Activated CD8-positive, alpha-beta memory T cell treated with anti-CD3 and anti-CD28 coated beads, Interleukin-2, amount 50 U/mL, for 24 hours (primary cell): ENCODE measurements at regions not wholly inside any gene's neighbourhood (a gene's known extent, or its start where the extent isn't known, plus 50 kb on each side); places are given as distances from the start of the nearest gene placed in this dataset.
"Not testable (repeated sequence)": the region's sequence is repeated elsewhere in the genome, so short reads cannot be mapped to it uniquely, and the experiment has no call there.

Source experiments
- DNase-seq: peaks from one replicate; pipeline ENCODE4 v3.0.0-alpha.2; 2020; ENCODE audit errors: extremely low read depth

GRCh38 chr4:67332627-67333026 is 212.7 kb downstream of the CENPC start:
- no peak for DNase-seq

GRCh38 chr4:67328393-67328792 is 216.9 kb downstream of the CENPC start:
- DNase-seq, result no peak

GRCh38 chr4:67328018-67328278 is 217.4 kb downstream of the CENPC start:
- no peak for DNase-seq

- peak; percentile 9 for DNase-seq
Observed at GRCh38 chr4:67327245-67328017, 217.9 kb downstream of the CENPC start.

- no peak for DNase-seq
Observed at GRCh38 chr4:67325791-67326190, 219.5 kb downstream of the CENPC start.

- DNase-seq, result no peak
Observed at GRCh38 chr4:67320645-67321044, 224.7 kb downstream of the CENPC start.

DNA sequence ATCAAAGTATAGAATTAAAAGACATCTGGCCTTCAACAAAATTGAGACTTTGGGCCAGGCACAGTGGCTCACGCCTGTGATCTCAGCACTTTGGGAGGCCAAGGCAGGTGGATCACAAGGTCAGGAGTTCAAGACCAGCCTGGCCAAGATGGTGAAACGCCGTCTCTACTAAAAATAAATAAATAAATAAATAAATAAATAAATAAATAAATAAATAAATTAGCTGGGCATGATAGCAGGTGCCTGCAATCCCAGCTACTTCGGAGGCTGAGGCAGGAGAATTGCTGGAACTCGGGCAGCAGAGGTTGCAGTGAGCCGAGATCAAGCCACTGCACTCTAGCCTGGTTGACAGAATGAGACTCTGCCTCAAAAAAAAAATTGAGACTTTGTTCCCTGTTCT is 225.7 kb downstream of the CENPC start:
- DNase-seq, result not testable (repeated sequence)

DNA sequence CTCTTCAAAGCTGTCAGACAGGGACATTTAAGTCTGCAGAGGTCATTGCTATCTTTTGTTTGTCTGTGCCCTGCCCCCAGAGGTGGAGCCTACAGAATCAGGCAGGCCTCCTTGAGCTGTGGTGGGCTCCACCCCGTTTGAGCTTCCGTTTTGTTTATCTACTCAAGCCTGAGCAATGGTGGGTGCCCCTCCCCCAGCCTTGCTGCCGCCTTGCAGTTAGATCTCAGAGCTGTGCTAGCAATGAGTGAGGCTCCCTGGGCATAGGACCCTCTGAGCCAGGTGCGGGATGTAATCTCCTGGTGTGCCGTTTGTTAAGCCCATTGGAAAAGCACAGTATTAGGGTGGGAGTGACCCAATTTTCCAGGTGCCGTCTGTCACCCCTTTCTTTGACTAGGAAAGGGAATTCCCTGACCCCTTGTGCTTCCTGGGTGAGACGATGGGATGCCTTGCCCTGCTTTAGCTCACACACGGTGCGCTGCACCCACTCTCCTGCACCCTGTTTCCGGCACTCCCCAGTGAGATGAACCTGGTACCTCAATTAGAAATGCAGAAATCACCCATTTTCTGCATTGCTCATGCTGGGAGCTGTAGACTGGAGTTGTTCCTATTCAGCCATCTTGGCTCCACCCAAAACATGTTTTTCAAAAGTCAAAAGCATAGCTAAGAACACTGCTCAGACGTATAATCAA is 244.7 kb downstream of the CENPC start:
- DNase-seq, result not testable (repeated sequence)

DNA sequence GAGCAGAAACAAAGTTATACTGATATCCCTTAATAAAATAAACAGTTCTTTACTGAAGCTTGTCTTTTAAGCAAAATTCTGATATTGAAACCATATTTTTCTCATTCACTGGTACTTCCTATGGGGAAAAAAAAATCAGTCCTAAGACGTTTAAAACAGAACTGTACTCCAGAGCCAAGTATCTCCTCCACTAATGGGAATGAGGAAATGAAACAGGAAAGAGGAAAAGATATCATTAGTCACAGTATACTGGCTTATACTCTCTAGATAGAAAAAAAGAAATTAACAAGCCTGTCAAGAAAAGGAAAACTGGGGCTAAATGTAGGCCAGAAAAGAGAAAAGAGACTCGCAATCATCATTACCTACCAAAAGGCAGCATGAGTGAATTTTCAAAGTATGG is 252.7 kb downstream of the CENPC start:
- no peak for DNase-seq

- DNase-seq, result no peak
Observed at GRCh38 chr4:67292045-67292444, 253.3 kb downstream of the CENPC start.

GRCh38 chr4:67291644-67292043 is 253.7 kb downstream of the CENPC start:
- no peak for DNase-seq

DNA sequence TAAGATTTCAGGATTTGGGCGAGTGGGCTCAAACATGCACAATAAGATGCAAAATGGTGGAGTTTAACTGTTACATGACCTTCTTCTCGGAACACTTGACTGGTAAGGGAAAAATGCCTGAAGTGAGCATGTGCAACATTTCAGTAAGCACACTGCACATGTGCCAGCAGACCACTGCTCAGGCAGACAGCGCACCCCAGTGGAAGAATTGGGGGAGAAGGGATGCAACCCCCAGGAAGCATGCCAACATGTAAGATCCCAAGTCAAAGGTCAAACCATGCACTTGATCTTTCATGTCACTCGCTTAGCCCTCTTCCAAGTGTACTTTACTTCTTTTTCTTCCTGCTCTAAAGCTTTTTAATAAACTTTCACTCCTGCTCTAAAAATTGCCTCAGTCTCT is 256.3 kb downstream of the CENPC start:
- no peak for DNase-seq

DNA sequence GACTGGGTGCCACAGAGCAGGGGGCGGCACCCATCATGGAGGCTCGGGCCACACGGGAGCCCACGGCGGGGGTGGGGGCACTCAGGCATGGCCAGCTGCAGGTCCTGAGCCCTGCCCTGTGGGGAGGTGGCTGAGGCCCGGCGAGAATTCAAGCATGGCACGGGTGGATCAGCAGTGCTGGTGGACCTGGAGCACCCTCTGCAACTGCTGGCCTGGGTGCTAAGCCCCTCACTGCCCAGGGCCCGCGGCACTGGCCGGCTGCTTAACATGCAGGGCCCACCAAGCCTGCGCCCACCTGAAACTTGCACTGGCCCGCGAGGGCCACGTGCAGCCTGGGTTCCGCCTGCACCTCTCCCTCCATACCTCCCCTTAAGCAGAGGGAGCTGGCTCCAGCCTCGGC is 258.6 kb downstream of the CENPC start:
- no peak for DNase-seq

GRCh38 chr4:67282749-67283148 is 262.6 kb downstream of the CENPC start:
- DNase-seq, result no peak

DNA sequence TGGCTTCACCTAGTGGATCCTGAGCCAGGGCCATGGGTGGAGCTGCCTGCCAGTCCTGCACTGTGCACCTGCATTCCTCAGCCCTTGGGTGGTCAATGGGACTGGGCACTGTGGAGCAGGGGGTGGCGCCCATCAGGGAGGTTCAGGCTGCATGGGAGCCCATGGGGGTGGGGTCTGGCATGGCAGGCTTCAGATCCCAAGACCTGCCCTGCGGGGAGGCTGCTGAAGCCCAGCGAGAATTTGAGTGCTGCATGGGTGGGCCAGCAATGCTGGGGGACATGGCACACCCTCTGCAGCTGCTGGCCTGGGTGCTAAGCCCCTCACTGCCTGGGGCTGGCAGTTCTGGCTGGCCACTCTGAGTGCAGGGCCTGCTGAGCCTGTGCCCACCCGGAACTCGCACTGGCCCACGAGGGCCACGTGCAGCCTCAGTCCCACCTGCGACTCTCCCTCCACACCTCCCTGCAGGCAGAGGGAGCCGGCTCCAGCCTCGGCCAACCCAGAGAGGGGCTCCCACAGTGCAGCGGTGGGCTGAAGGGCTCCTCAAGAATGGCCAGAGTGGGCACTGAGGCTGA is 270.0 kb downstream of the CENPC start:
- no peak for DNase-seq

- not testable (repeated sequence) for DNase-seq
Observed at GRCh38 chr4:67274671-67275070, 270.6 kb downstream of the CENPC start.

GRCh38 chr4:67273666-67274065 is 271.6 kb downstream of the CENPC start:
- DNase-seq, result no peak

GRCh38 chr4:67261971-67262370 is 283.3 kb downstream of the CENPC start:
- DNase-seq, result no peak

DNA sequence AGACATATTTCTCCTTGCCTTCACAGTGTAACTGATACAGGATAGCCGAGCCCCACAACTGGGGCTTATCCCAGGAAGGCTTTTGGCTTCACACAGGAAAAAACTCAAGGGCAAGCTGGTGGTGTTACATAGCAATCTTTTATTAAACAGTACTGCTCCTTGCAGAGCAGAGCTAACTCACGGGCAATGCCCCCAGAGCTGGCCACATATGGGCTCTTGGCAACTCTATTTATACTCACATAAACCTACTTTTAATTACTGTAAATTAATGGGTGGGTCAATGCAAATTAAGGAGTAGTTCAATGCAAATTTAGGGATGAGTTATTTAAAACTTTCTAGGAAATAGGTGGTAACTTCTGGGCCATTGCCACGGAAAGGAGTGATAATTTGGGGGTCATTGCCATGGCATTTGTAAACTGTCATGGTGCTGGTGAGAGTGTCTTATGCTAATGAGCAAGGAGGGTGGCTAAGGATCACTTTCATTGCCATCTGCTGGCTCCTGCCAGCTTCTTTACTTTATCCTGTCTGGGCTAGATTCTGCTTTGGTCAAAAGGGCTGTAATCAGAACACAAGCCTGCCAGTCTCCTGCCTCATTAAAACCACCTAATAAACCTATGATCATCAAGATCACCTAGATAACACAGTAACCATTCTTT is 288.8 kb downstream of the CENPC start:
- DNase-seq, result no peak

GRCh38 chr4:67250131-67250896 is 295.0 kb downstream of the CENPC start:
- no peak for DNase-seq

GRCh38 chr4:67236788-67237187 is 308.5 kb downstream of the CENPC start:
- no peak for DNase-seq

GRCh38 chr4:67236318-67236717 is 309.0 kb downstream of the CENPC start:
- no peak for DNase-seq
